Ovary (tissue), 7 donors: ENCODE measurements at regions not wholly inside any gene's neighbourhood (a gene's known extent, or its start where the extent isn't known, plus 50 kb on each side); places are given as distances from the start of the nearest gene placed in this dataset.

Experiments used
- DNase-seq, 5 donors: peaks; one replicate each; pipeline ENCODE4 v3.0.0-alpha.2; 2019 to 2020
- H3K27ac ChIP-seq, 2 donors: fragments of 200-600 bp; one replicate each; pipeline versions ENCODE4 v1.5.1 to v1.8.0; 2019 to 2022
- H3K27me3 ChIP-seq: fragments of 200-600 bp; one replicate; pipeline ENCODE4 v1.8.0; 2022
- H3K36me3 ChIP-seq: fragments of 200-600 bp; sonication (generic); one replicate; pipeline ENCODE4 v1.5.1; 2019
- H3K4me1 ChIP-seq: one replicate; pipeline ENCODE4 v1.8.1; 2013; ENCODE audit warnings: mild to moderate bottlenecking, moderate library complexity; ENCODE audit not compliant: insufficient read depth
- H3K4me3 ChIP-seq: fragments of 200-600 bp; sonication (generic); one replicate; pipeline ENCODE4 v1.5.1; 2017
- H3K9me3 ChIP-seq, 2 donors: fragments of 200-600 bp in 1 of 2; sonication (generic) in 1 of 2; one replicate each; pipeline versions ENCODE4 v1.5.1 to v1.8.1; 2013 to 2019; ENCODE audit warnings: mild to moderate bottlenecking in 1 of 2, moderate library complexity in 1 of 2
- EP300 ChIP-seq: sonication (generic); formaldehyde crosslinking; IDR thresholded peaks from one replicate; pipeline ENCODE4 v1.6.1; 2017; ENCODE audit warnings: antibody characterized with exemption
- POLR2A ChIP-seq: fragments of 450-650 bp; IDR thresholded peaks from one replicate; pipeline ENCODE4 v1.6.1; 2017; ENCODE audit warnings: antibody characterized with exemption, mild to moderate bottlenecking, moderate library complexity
- WGBS, 3 donors: extraction: QIAGEN DNeasy Blood & Tissue Kit in 1 of 3; methylation state at CpG; one replicate each; pipeline versions ENCODE4 v1.1.5 to v1.1.7; 2013 to 2017; 5-methylcytosine and 5-hydroxymethylcytosine counted together
- intact Hi-C, 4 donors: fragments of 100-400 bp; cut with DNase I; formaldehyde crosslinking; loops; one replicate each; pipeline versions ENCODE4 v1.11.0 to v1.15.1; 2022 to 2023
- TF ChIP-seq, protein P1 (sequence below), 3 donors: fragments of 450-650 bp in 2 of 3; fragments of 200-600 bp in 1 of 3; IDR thresholded peaks; one replicate each; pipeline versions ENCODE4 v1.5.1 to v1.8.0; 2016 to 2022; ENCODE audit warnings: antibody characterized with exemption in 3 of 3, mild to moderate bottlenecking in 1 of 3
- donor health status: DM: no; HTN: no; CAD: no; lungs with moderate emphysema.
- donor health status: DM: no; HTN: no; CAD: no.
- donor health status: Bipolar disorder and iron deficiency.
- donor health status: DM: no; HTN: no; CAD: no.
- donor health status: DM: yes; HTN: yes; CAD: no.

DNA sequence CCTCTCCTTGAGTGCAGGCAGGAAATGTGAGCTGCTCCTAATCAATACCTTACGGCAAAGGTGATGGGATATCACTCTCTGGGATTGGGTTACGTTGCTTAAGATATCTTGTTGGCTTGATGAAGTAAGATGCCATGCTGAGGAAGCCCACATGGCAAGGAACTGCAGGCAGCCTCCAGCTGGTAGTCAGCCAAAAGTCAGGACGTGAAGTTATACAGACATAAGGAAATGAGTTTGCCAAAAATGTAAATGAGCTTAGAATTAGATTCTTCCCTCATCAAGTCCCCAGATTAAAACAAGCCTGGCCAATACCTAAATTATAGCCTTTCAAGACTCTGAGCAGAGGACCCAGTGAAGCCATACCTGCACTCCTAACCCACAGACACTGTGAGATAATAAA, 155.0 kb downstream of the QDPR start:
- 26 to 40% (median 30%) methylated on average over 3 of the region's 3 CpGs for WGBS, 3 donors
- H3K9me3 ChIP-seq = peaks cover 0 to 4% of the 10 kb centered on the region in 2 donors
- H3K4me1 ChIP-seq = no peaks in the 10 kb centered on the region
- H3K27ac ChIP-seq = no peak overlapping the region
- no peak for DNase-seq
- H3K4me3 ChIP-seq = no peak overlapping the region
- H3K27me3 ChIP-seq = no peaks in the 10 kb centered on the region
- TF ChIP-seq, protein P1, sequence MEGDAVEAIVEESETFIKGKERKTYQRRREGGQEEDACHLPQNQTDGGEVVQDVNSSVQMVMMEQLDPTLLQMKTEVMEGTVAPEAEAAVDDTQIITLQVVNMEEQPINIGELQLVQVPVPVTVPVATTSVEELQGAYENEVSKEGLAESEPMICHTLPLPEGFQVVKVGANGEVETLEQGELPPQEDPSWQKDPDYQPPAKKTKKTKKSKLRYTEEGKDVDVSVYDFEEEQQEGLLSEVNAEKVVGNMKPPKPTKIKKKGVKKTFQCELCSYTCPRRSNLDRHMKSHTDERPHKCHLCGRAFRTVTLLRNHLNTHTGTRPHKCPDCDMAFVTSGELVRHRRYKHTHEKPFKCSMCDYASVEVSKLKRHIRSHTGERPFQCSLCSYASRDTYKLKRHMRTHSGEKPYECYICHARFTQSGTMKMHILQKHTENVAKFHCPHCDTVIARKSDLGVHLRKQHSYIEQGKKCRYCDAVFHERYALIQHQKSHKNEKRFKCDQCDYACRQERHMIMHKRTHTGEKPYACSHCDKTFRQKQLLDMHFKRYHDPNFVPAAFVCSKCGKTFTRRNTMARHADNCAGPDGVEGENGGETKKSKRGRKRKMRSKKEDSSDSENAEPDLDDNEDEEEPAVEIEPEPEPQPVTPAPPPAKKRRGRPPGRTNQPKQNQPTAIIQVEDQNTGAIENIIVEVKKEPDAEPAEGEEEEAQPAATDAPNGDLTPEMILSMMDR (IDR thresholded peaks at IDR 0.05) = no peak
- TF ChIP-seq POLR2A = no peak
- no peak for TF ChIP-seq EP300
- no peaks in the 10 kb centered on the region for H3K36me3 ChIP-seq
- intact Hi-C loops = no loop called here

GRCh38 chr4:17352357-17352756, 159.5 kb downstream of the QDPR start:
- no peak for DNase-seq
- peaks cover 0 to 4% of the 10 kb centered on the region in 2 donors for H3K9me3 ChIP-seq
- no peak overlapping the region for H3K27ac ChIP-seq
- TF ChIP-seq POLR2A (no peak), EP300 (no peak)
- TF ChIP-seq, protein P1 (IDR thresholded peaks at IDR 0.05) = no peak
- intact Hi-C loops = no loop called here
- H3K36me3 ChIP-seq = no peaks in the 10 kb centered on the region
- H3K27me3 ChIP-seq = no peaks in the 10 kb centered on the region
- no peaks in the 10 kb centered on the region for H3K4me1 ChIP-seq
- H3K4me3 ChIP-seq = no peak overlapping the region
- 81 to 88% (median 82%) methylated on average over 5 of the region's 5 CpGs for WGBS, 3 donors

- no peak overlapping the region for H3K4me3 ChIP-seq
- no peaks in the 10 kb centered on the region for H3K27me3 ChIP-seq
- H3K4me1 ChIP-seq = no peaks in the 10 kb centered on the region
- no peak overlapping the region for H3K27ac ChIP-seq
- no peaks in the 10 kb centered on the region for H3K36me3 ChIP-seq
- TF ChIP-seq POLR2A (no peak), EP300 (no peak)
- TF ChIP-seq, protein P1 (IDR thresholded peaks at IDR 0.05) = no peak
- WGBS, 3 donors = 36 to 50% (median 44%) methylated on average over 2 of the region's 2 CpGs
- DNase-seq = no peak
- intact Hi-C loops = no loop called here
- no peaks in the 10 kb centered on the region for H3K9me3 ChIP-seq
Observed at GRCh38 chr4:17347445-17347844, 164.4 kb downstream of the QDPR start.

DNA sequence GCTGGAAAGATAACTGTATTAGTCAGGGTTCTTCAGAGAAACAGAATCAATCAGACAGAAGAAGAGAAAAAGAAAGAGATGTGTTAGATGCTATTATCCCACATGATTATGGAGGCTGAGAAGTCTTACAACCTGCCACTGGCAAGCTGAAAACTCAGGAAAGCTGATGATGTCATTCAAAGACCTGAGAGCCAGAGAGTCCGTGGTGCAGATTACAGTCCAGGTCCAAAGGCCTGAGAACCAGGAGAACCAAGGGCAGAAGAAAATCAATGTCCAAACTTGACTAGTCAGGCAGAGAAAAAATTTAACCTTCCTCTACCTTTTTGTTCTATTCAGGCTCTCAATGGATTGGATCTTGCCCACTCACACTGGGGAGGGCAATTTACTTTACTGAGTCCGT, 172.5 kb downstream of the QDPR start:
- Histone ChIP-seq H3K9me3 (no peaks in the 10 kb centered on the region), H3K4me3 (no peak overlapping the region), H3K4me1 (no peaks in the 10 kb centered on the region), H3K36me3 (no peaks in the 10 kb centered on the region), H3K27ac (no peak overlapping the region), H3K27me3 (no peaks in the 10 kb centered on the region)
- TF ChIP-seq EP300 (no peak), POLR2A (no peak)
- TF ChIP-seq, protein P1 (IDR thresholded peaks at IDR 0.05) = no peak
- no peak for DNase-seq
- intact Hi-C loops = loop anchor here in 1 of 4 donors (10.0 kb wide), 1 partner anchor 125 kb away; no protein-coding TSS in a partner anchor
- WGBS, 3 donors = 87 to 89% (median 88%) methylated on average over 2 of the region's 2 CpGs
